ENCODE measurements at regions not wholly inside any gene's neighbourhood (a gene's known extent, or its start where the extent isn't known, plus 50 kb on each side); places are given as distances from the start of the nearest gene placed in this dataset.

- intact Hi-C loops (cut with DNase I; ENCODE audit: low total_unique reads): no loop called here
- WGBS, 2 donors: 47 to 70% methylated on average over 1 of the region's 1 CpG
- no peak for DNase-seq (ENCODE audit: low spot score in 2 of 2)
- TF ChIP-seq POLR2A (IDR thresholded peaks at IDR 0.05): no peak
- no peak for TF ChIP-seq CTCF (IDR thresholded peaks at IDR 0.05)
- H3K4me3 ChIP-seq (ENCODE audit: low read depth, poor library complexity, severe bottlenecking): no peak overlapping the region
These were observed 243.7 kb downstream of the SLC16A7 start for GRCh38 chr12:59839514-59839913.

GRCh38 chr12:59843260-59843843, 247.5 kb downstream of the SLC16A7 start:
- TF ChIP-seq POLR2A (IDR thresholded peaks at IDR 0.05) (no peak), CTCF (IDR thresholded peaks at IDR 0.05) (no peak)
- no peak for DNase-seq (ENCODE audit: low spot score in 2 of 2)
- H3K4me3 ChIP-seq (ENCODE audit: low read depth, poor library complexity, severe bottlenecking): no peak overlapping the region
- intact Hi-C loops (cut with DNase I; ENCODE audit: low total_unique reads): no loop called here
- WGBS, 2 donors: 86% methylated on average over 3 of the region's 3 CpGs

- no peak for TF ChIP-seq CTCF (IDR thresholded peaks at IDR 0.05)
- TF ChIP-seq POLR2A (IDR thresholded peaks at IDR 0.05): no peak
- H3K4me3 ChIP-seq (ENCODE audit: low read depth, poor library complexity, severe bottlenecking): no peak overlapping the region
- DNase-seq (ENCODE audit: low spot score in 2 of 2): no peak
- intact Hi-C loops (cut with DNase I; ENCODE audit: low total_unique reads): no loop called here
These were observed 248.9 kb downstream of the SLC16A7 start for GRCh38 chr12:59844750-59845149.

- intact Hi-C loops (cut with DNase I; ENCODE audit: low total_unique reads): no loop called here
- TF ChIP-seq POLR2A (IDR thresholded peaks at IDR 0.05) (no peak), CTCF (IDR thresholded peaks at IDR 0.05) (no peak)
- no peak for DNase-seq (ENCODE audit: low spot score in 2 of 2)
- 91 to 92% methylated on average over 1 of the region's 1 CpG for WGBS, 2 donors
- H3K4me3 ChIP-seq (ENCODE audit: low read depth, poor library complexity, severe bottlenecking): no peak overlapping the region
These were observed 249.5 kb downstream of the SLC16A7 start for GRCh38 chr12:59845293-59845692.

GRCh38 chr12:59847127-59847526, 251.3 kb downstream of the SLC16A7 start:
- H3K4me3 ChIP-seq (ENCODE audit: low read depth, poor library complexity, severe bottlenecking): no peak overlapping the region
- no peak for DNase-seq (ENCODE audit: low spot score in 2 of 2)
- intact Hi-C loops (cut with DNase I; ENCODE audit: low total_unique reads): no loop called here
- TF ChIP-seq POLR2A (IDR thresholded peaks at IDR 0.05) (no peak), CTCF (IDR thresholded peaks at IDR 0.05) (no peak)

GRCh38 chr12:59850268-59850667, 254.4 kb downstream of the SLC16A7 start:
- TF ChIP-seq POLR2A (IDR thresholded peaks at IDR 0.05): no peak
- TF ChIP-seq CTCF (IDR thresholded peaks at IDR 0.05): no peak
- intact Hi-C loops (cut with DNase I; ENCODE audit: low total_unique reads): no loop called here
- DNase-seq (ENCODE audit: low spot score in 2 of 2): no peak
- H3K4me3 ChIP-seq (ENCODE audit: low read depth, poor library complexity, severe bottlenecking): no peak overlapping the region
- 84 to 88% methylated on average over 2 of the region's 2 CpGs for WGBS, 2 donors
